Transverse colon (tissue), 4 donors: ENCODE measurements at regions not wholly inside any gene's neighbourhood (a gene's known extent, or its start where the extent isn't known, plus 50 kb on each side); places are given as distances from the start of the nearest gene placed in this dataset.

Experiments used
- CTCF ChIP-seq, 5 experiments: fragments of 200-600 bp in 3 of 5; fragments of 450-650 bp in 2 of 5; sonication (generic) in 3 of 5; IDR thresholded peaks; 1 replicate in 2 of 5; 2 replicates in 3 of 5; pipeline ENCODE4 v1.5.1; 2016 to 2017; ENCODE audit warnings: antibody characterized with exemption in 5 of 5, inconsistent platforms in 3 of 5, mild to moderate bottlenecking in 2 of 5, moderate library complexity in 1 of 5
- EP300 ChIP-seq: sonication (generic); formaldehyde crosslinking; IDR thresholded peaks from one replicate; pipeline ENCODE4 v1.6.1; 2017; ENCODE audit warnings: antibody characterized with exemption, low read depth
- POLR2A ChIP-seq: fragments of 450-650 bp; IDR thresholded peaks from one replicate; pipeline ENCODE4 v1.6.1; 2016; ENCODE audit warnings: antibody characterized with exemption, mild to moderate bottlenecking, moderate library complexity
- POLR2AphosphoS5 ChIP-seq, 3 donors: sonication (generic); formaldehyde crosslinking; IDR thresholded peaks; one replicate each; pipeline ENCODE4 v1.6.1; 2016; ENCODE audit warnings: antibody characterized with exemption in 3 of 3

GRCh38 chr3:162769564-162769963, 1273.0 kb downstream of the OTOL1 start:
- TF ChIP-seq CTCF (IDR thresholded peaks at IDR 0.05) = no peak
- no peak for TF ChIP-seq POLR2A
- no peak for TF ChIP-seq POLR2AphosphoS5 (IDR thresholded peaks at IDR 0.05)
- no peak for TF ChIP-seq EP300
